Body of pancreas (tissue), 4 donors: ENCODE measurements at regions not wholly inside any gene's neighbourhood (a gene's known extent, or its start where the extent isn't known, plus 50 kb on each side); places are given as distances from the start of the nearest gene placed in this dataset.

Source experiments
- CTCF ChIP-seq, 7 experiments: fragments of 450-650 bp in 4 of 7; fragments of 200-600 bp in 3 of 7; sonication (generic) in 3 of 7; IDR thresholded peaks; one replicate each; pipeline ENCODE4 v1.5.1; 2016 to 2019; ENCODE audit warnings: antibody characterized with exemption in 7 of 7
- POLR2A ChIP-seq, 3 donors: fragments of 450-650 bp; IDR thresholded peaks; one replicate each; pipeline ENCODE4 v1.6.1; 2016; ENCODE audit warnings: antibody characterized with exemption in 3 of 3, mild to moderate bottlenecking in 2 of 3

GRCh38 chr16:86080131-86080875 lies 181.3 kb downstream of the IRF8 start:
- no peak for TF ChIP-seq CTCF (IDR thresholded peaks at IDR 0.05)
- TF ChIP-seq POLR2A (IDR thresholded peaks at IDR 0.05): no peak
